ENCODE measurements at regions not wholly inside any gene's neighbourhood (a gene's known extent, or its start where the extent isn't known, plus 50 kb on each side); places are given as distances from the start of the nearest gene placed in this dataset.

DNA sequence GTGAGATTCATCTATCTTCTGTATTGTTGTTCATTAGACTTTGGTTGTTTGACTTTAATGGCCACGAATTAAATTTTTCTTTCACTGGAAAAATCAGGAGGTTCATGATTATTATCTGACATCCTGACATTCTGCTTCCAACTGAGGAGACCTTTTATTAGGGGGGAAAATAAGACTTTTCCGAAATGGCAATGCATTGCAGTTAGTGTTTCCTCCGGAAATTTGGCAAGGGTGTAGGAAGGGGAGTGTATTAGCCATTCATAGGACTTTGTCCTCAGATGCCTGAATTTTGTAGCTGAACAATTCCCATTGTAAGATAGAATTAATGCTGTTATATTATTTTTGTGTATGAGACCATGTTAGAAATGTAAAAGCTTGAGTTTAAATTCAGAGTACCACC is 450.6 kb upstream of the TGFBR2 start:
- DNase-seq (ENCODE audit: low spot score) (no peak), ATAC-seq (no peak)
- Mint-ChIP-seq H3K27ac (no peak overlapping the region), H3K27me3 (ENCODE audit: insufficient read depth, low read depth, poor library complexity) (no peaks in the 10 kb centered on the region), H3K4me1 (no peaks in the 10 kb centered on the region), H3K36me3 (ENCODE audit: low read depth) (no peaks in the 10 kb centered on the region), H3K4me3 (no peak overlapping the region), H3K9me3 (peaks cover 3% of the 10 kb centered on the region; the same call in 2 of the 3 replicates)
- no peak for TF ChIP-seq NANOG (IDR thresholded peaks at IDR 0.05; ENCODE audit: borderline replicate concordance)
- TF ChIP-seq, protein P1, sequence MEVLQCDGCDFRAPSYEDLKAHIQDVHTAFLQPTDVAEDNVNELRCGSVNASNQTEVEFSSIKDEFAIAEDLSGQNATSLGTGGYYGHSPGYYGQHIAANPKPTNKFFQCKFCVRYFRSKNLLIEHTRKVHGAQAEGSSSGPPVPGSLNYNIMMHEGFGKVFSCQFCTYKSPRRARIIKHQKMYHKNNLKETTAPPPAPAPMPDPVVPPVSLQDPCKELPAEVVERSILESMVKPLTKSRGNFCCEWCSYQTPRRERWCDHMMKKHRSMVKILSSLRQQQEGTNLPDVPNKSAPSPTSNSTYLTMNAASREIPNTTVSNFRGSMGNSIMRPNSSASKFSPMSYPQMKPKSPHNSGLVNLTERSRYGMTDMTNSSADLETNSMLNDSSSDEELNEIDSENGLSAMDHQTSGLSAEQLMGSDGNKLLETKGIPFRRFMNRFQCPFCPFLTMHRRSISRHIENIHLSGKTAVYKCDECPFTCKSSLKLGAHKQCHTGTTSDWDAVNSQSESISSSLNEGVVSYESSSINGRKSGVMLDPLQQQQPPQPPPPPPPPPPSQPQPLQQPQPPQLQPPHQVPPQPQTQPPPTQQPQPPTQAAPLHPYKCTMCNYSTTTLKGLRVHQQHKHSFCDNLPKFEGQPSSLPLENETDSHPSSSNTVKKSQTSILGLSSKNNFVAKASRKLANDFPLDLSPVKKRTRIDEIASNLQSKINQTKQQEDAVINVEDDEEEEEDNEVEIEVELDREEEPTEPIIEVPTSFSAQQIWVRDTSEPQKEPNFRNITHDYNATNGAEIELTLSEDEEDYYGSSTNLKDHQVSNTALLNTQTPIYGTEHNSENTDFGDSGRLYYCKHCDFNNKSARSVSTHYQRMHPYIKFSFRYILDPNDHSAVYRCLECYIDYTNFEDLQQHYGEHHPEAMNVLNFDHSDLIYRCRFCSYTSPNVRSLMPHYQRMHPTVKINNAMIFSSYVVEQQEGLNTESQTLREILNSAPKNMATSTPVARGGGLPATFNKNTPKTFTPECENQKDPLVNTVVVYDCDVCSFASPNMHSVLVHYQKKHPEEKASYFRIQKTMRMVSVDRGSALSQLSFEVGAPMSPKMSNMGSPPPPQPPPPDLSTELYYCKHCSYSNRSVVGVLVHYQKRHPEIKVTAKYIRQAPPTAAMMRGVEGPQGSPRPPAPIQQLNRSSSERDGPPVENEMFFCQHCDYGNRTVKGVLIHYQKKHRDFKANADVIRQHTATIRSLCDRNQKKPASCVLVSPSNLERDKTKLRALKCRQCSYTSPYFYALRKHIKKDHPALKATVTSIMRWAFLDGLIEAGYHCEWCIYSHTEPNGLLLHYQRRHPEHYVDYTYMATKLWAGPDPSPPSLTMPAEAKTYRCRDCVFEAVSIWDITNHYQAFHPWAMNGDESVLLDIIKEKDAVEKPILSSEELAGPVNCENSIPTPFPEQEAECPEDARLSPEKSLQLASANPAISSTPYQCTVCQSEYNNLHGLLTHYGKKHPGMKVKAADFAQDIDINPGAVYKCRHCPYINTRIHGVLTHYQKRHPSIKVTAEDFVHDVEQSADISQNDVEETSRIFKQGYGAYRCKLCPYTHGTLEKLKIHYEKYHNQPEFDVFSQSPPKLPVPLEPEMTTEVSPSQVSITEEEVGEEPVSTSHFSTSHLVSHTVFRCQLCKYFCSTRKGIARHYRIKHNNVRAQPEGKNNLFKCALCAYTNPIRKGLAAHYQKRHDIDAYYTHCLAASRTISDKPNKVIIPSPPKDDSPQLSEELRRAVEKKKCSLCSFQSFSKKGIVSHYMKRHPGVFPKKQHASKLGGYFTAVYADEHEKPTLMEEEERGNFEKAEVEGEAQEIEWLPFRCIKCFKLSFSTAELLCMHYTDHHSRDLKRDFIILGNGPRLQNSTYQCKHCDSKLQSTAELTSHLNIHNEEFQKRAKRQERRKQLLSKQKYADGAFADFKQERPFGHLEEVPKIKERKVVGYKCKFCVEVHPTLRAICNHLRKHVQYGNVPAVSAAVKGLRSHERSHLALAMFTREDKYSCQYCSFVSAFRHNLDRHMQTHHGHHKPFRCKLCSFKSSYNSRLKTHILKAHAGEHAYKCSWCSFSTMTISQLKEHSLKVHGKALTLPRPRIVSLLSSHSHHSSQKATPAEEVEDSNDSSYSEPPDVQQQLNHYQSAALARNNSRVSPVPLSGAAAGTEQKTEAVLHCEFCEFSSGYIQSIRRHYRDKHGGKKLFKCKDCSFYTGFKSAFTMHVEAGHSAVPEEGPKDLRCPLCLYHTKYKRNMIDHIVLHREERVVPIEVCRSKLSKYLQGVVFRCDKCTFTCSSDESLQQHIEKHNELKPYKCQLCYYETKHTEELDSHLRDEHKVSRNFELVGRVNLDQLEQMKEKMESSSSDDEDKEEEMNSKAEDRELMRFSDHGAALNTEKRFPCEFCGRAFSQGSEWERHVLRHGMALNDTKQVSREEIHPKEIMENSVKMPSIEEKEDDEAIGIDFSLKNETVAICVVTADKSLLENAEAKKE (CRISPR knock-in tag; IDR thresholded peaks at IDR 0.05), result no peak
- TF ChIP-seq, protein P2, sequence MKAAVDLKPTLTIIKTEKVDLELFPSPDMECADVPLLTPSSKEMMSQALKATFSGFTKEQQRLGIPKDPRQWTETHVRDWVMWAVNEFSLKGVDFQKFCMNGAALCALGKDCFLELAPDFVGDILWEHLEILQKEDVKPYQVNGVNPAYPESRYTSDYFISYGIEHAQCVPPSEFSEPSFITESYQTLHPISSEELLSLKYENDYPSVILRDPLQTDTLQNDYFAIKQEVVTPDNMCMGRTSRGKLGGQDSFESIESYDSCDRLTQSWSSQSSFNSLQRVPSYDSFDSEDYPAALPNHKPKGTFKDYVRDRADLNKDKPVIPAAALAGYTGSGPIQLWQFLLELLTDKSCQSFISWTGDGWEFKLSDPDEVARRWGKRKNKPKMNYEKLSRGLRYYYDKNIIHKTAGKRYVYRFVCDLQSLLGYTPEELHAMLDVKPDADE (IDR thresholded peaks at IDR 0.05), result no peak
- TF ChIP-seq, protein P3, sequence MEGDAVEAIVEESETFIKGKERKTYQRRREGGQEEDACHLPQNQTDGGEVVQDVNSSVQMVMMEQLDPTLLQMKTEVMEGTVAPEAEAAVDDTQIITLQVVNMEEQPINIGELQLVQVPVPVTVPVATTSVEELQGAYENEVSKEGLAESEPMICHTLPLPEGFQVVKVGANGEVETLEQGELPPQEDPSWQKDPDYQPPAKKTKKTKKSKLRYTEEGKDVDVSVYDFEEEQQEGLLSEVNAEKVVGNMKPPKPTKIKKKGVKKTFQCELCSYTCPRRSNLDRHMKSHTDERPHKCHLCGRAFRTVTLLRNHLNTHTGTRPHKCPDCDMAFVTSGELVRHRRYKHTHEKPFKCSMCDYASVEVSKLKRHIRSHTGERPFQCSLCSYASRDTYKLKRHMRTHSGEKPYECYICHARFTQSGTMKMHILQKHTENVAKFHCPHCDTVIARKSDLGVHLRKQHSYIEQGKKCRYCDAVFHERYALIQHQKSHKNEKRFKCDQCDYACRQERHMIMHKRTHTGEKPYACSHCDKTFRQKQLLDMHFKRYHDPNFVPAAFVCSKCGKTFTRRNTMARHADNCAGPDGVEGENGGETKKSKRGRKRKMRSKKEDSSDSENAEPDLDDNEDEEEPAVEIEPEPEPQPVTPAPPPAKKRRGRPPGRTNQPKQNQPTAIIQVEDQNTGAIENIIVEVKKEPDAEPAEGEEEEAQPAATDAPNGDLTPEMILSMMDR (conservative IDR thresholded peaks at IDR 0.05; ENCODE audit: low read depth in 2 of 2), result no peak
- no peak for TF ChIP-seq POLR2AphosphoS5 (IDR thresholded peaks at IDR 0.05; ENCODE audit: low read depth)
- TF ChIP-seq, protein P4, sequence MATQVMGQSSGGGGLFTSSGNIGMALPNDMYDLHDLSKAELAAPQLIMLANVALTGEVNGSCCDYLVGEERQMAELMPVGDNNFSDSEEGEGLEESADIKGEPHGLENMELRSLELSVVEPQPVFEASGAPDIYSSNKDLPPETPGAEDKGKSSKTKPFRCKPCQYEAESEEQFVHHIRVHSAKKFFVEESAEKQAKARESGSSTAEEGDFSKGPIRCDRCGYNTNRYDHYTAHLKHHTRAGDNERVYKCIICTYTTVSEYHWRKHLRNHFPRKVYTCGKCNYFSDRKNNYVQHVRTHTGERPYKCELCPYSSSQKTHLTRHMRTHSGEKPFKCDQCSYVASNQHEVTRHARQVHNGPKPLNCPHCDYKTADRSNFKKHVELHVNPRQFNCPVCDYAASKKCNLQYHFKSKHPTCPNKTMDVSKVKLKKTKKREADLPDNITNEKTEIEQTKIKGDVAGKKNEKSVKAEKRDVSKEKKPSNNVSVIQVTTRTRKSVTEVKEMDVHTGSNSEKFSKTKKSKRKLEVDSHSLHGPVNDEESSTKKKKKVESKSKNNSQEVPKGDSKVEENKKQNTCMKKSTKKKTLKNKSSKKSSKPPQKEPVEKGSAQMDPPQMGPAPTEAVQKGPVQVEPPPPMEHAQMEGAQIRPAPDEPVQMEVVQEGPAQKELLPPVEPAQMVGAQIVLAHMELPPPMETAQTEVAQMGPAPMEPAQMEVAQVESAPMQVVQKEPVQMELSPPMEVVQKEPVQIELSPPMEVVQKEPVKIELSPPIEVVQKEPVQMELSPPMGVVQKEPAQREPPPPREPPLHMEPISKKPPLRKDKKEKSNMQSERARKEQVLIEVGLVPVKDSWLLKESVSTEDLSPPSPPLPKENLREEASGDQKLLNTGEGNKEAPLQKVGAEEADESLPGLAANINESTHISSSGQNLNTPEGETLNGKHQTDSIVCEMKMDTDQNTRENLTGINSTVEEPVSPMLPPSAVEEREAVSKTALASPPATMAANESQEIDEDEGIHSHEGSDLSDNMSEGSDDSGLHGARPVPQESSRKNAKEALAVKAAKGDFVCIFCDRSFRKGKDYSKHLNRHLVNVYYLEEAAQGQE (IDR thresholded peaks at IDR 0.05; ENCODE audit: unreplicated experiment), result no peak
- TF ChIP-seq ZNF114 (CRISPR knock-in tag; IDR thresholded peaks at IDR 0.05), result no peak
- TF ChIP-seq EZH2phosphoT487 (IDR thresholded peaks at IDR 0.05; ENCODE audit: unreplicated experiment), result no peak
- TF ChIP-seq ZNF331 (CRISPR knock-in tag; IDR thresholded peaks at IDR 0.05; ENCODE audit: low read depth), result no peak
- TF ChIP-seq EZH2 (IDR thresholded peaks at IDR 0.05; ENCODE audit: low read depth, unreplicated experiment), result no peak
- no peak for TF ChIP-seq CREB1 (CRISPR knock-in tag; IDR thresholded peaks at IDR 0.05; ENCODE audit: low read depth)
- TF ChIP-seq JUNB (IDR thresholded peaks at IDR 0.05; ENCODE audit: unreplicated experiment), result no peak
- TF ChIP-seq STAT1 (IDR thresholded peaks at IDR 0.05; ENCODE audit: unreplicated experiment), result no peak
- H3K36me3 ChIP-seq (ENCODE audit: insufficient read depth), result no peaks in the 10 kb centered on the region
- no peaks in the 10 kb centered on the region for H4K20me1 ChIP-seq (replicated peaks; ENCODE audit: insufficient read depth)
- H3K27me3 ChIP-seq (ENCODE audit: insufficient read depth), result no peaks in the 10 kb centered on the region
- no peaks in the 10 kb centered on the region for H3F3A ChIP-seq (replicated peaks; ENCODE audit: low read depth)
- H3K4me2 ChIP-seq, result no peak overlapping the region
- H3K4me3 ChIP-seq, result no peak overlapping the region
- H3K4me1 ChIP-seq (ENCODE audit: insufficient read depth), result no peaks in the 10 kb centered on the region
- H3K27ac ChIP-seq (ENCODE audit: low read depth), result no peak overlapping the region
- no peak overlapping the region for H2AFZ ChIP-seq
- H3K9me2 ChIP-seq (ENCODE audit: insufficient read depth), result no peaks in the 10 kb centered on the region
- no peaks in the 10 kb centered on the region for H3K79me2 ChIP-seq (replicated peaks; ENCODE audit: insufficient read depth)

Data from GM23338 (cell line).